ENCODE measurements at regions not wholly inside any gene's neighbourhood (a gene's known extent, or its start where the extent isn't known, plus 50 kb on each side); places are given as distances from the start of the nearest gene placed in this dataset.
"Not testable (repeated sequence)": the region's sequence is repeated elsewhere in the genome, so short reads cannot be mapped to it uniquely, and the experiment has no call there.

DNA sequence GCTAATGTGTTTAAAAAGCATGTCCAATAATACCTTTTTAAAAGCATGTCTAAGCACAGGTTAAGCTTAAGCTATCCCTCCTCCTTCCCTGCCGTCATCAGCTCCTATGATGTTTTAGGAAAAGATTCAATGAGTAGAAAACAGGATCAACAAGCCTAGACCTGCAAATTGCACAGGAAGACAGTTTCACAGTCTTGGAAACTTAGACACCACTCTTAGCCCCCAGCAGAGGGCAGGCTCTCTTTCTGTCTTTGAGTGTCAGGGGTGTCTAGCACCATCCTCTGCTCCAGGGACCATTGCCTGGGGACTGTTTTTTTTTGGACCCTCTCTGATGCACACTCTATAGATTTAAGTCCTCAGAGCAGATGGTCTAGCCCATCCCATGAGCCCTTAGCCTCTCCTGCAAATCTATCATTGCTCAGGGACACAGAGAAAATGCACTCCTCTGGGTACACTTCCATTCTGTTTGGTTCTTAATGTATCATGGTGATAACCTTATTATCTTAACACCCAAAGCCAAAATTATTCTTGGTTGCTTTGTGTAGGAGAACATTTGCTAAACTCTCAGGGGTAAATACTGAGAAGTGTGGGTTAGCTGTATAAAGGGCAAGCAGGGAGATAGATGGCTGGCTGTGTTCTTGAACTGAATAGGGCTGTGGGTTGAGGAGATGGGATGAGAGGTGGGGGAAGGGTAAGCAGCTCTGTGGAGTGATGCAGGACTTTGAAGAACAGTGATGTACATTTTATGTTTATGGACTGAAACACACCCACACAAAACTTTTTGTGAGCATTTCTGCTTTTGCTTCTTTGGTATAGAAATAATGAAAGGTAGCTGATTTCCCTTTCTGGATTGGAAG, 259.9 kb upstream of the DDHD1 start:
- DNase-seq (ENCODE audit: low read depth), result no peak
- in situ Hi-C loops (cut with HindIII; ENCODE audit: low pct_unique_long_range_greater_than_20kb, low sequenced_read_pairs), result no loop called here

DNA sequence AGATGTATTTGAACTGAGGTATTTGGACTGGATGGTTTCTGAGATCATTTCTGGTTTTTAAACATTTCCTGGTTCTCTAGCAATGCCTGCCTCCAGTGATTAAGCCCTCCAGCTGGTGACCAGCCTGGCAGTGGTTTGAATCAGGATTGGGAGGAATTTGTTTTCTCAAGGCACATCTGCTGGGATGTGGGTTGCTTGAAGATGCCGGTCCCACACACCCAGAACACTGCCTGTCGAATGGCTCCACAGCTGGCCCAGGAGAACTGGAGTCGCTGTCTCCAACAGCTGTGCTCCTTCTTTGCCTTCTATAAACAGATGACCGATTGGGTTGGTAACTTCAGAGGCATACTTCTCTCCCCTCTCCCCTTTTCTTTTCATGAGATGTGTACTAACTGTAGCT, 258.0 kb upstream of the DDHD1 start:
- in situ Hi-C loops (cut with HindIII; ENCODE audit: low pct_unique_long_range_greater_than_20kb, low sequenced_read_pairs), result no loop called here
- DNase-seq (ENCODE audit: low read depth), result no peak

DNA sequence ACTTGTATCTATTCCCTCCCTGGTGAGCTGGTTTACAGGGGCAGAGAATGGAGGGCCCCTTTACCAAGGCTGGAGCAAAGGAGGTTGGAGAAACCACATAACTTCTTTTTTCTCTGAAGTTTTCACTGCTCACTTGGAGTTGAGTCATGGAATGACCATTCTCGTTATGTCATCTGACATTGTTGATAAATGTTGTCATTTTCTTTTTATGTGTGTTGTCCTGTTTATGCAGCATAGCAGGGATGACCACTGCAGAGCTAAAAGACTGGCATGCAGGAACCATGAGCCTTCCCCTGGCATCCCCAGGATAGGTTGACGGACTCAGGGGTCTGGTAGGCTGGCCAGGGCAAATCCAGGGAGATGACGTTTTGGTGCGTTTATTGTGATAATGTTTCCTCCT, 256.8 kb upstream of the DDHD1 start:
- in situ Hi-C loops (cut with HindIII; ENCODE audit: low pct_unique_long_range_greater_than_20kb, low sequenced_read_pairs), result no loop called here
- DNase-seq (ENCODE audit: low read depth), result no peak

DNA sequence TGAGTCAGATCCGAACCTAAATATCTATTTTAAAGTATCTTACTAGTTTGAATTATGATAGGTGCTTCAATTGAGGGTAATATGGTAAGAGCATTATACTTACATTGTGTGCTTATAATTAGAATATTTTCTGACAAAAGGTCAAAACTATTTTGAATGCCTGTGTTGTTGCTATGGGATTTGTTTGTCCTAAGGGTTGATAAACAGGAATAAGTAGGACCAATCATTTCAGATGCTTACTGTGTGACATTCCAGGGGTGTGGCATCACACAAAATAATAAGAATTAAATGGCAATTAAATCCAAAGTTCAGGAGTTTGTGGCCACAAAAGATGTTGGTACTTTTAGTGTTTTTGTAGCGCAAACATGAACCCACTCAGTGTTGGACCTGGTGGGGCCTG, 256.2 kb upstream of the DDHD1 start:
- in situ Hi-C loops (cut with HindIII; ENCODE audit: low pct_unique_long_range_greater_than_20kb, low sequenced_read_pairs), result no loop called here
- DNase-seq (ENCODE audit: low read depth), result no peak

DNA sequence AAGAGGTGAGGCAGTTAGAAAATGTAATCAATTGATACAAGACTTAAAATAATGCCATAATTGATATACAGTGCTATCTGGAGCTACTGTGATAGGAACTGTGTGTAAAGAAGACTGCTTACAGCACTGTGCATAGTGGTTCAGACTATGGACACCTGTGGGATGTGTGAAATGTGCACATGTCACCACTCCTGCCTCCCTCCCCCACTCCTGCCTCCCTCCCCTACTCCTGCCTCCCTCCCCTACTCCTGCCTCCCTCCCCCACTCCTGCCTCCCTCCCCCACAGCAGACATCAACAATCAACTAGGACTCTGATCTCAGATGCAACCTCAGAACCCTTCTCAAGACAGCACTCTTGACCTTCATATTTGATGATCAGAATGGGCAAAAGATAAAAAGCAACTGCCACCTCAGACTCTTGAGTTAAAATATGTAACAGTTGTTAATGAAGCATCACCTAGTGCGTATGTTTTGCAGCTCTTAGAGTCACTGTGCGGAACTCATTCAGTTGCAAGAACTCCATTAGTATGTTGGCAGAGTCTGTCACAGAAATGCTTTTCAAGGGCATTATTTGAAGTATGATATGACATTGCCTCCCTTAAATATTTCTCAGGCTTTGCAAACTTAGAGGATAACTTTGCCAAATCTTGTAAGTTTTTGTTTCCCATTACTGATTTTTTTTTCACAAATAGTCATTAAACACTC, 255.2 kb upstream of the DDHD1 start:
- in situ Hi-C loops (cut with HindIII; ENCODE audit: low pct_unique_long_range_greater_than_20kb, low sequenced_read_pairs), result no loop called here
- no peak for DNase-seq (ENCODE audit: low read depth)

DNA sequence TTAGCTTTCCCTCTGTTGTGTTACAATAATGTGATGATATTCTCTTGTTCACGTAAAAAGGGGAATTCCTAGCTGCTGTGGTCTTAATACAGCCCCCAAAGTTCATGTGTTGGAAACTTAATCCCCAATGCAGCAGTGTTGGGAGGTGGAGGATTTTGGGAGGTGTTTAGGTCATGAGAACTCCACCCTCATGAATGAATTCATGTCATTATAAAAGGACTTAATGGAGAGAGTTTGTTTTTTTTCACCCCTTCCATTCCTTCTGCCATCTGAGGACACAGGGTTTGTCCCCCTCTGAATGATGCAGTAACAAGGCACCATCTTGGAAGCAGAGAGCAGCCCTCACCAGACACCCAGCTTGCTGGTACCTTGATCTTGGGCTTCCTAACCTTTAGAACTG, 253.4 kb upstream of the DDHD1 start:
- no peak for DNase-seq (ENCODE audit: low read depth)
- in situ Hi-C loops (cut with HindIII; ENCODE audit: low pct_unique_long_range_greater_than_20kb, low sequenced_read_pairs), result no loop called here

DNA sequence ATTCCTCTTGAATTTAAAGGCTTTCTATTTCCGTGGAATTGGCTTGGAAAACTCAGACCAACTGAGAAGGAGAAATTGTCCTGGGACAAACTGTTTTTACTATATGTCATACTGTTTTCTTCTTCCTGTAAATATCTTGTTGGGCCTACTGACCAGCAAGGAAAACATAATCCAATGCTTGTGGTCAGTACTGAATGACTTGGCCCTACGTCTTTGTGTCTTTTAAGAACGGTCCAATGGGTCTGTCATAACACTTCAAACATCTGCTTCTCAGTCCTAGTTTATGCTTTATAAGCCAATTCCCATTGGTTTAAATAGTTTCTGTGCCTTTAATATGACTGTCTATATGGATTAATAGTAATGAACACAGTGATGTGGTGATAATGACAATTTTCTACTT, 248.5 kb upstream of the DDHD1 start:
- in situ Hi-C loops (cut with HindIII; ENCODE audit: low pct_unique_long_range_greater_than_20kb, low sequenced_read_pairs), result no loop called here
- DNase-seq (ENCODE audit: low read depth), result no peak

DNA sequence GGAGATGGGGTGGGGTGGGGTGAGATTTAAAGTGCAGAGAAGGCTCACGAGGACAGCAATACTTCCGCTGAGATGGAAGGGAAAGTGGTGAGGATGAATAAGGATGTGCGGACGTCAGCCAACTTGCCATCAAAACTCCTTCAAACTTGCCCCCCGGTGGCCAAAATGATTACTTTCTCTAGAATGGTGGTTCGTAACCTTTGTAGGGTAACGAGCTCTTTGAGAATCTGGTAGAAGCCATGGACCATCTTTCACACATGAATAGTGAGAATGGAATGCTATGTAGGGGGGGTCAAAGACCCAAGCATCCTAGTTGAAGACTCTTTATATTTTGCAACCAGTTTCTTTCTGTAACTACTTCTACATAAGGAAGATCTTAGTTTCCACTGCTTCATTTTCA, 245.9 kb upstream of the DDHD1 start:
- no peak for DNase-seq (ENCODE audit: low read depth)
- in situ Hi-C loops (cut with HindIII; ENCODE audit: low pct_unique_long_range_greater_than_20kb, low sequenced_read_pairs), result no loop called here

DNA sequence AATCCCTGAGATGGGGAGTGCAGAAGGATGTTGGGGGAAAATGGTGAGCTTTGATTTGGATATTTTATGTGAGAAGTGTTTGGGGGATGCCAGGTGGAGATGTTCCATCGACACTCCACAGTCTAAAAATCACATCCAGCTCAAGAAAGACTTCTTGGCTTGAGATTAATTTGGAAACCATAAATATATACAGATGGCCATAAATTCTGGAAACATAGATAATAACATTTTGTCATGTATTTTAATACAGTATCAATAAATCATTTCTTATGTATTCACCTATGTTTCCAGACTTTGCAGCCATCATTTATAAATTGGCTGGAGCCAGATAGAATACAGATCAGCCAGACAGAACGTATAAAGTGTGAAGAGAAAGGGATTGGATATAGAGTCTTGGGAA, 245.5 kb upstream of the DDHD1 start:
- DNase-seq (ENCODE audit: low read depth), result no peak
- in situ Hi-C loops (cut with HindIII; ENCODE audit: low pct_unique_long_range_greater_than_20kb, low sequenced_read_pairs), result no loop called here

DNA sequence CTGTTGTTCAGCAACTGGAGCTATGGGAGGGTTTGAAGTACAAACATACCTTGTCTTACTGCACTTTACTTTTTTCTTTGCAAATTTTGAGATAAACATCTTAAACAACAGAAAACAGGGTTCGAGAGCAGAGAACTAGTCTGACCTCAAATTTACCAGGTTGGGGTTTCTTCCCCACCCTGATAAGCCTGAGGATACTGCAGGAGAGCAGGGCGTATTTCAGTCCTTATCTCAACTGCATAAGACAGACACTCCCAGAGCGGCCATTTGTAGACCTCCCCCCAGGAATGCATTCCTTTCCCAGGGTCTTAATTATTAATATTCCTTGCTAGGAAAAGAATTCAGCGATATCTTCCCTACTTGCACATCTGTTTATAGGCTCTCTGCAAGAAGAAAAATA, 242.1 kb upstream of the DDHD1 start:
- in situ Hi-C loops (cut with HindIII; ENCODE audit: low pct_unique_long_range_greater_than_20kb, low sequenced_read_pairs); DNase-seq (ENCODE audit: low read depth): not testable (repeated sequence)

DNA sequence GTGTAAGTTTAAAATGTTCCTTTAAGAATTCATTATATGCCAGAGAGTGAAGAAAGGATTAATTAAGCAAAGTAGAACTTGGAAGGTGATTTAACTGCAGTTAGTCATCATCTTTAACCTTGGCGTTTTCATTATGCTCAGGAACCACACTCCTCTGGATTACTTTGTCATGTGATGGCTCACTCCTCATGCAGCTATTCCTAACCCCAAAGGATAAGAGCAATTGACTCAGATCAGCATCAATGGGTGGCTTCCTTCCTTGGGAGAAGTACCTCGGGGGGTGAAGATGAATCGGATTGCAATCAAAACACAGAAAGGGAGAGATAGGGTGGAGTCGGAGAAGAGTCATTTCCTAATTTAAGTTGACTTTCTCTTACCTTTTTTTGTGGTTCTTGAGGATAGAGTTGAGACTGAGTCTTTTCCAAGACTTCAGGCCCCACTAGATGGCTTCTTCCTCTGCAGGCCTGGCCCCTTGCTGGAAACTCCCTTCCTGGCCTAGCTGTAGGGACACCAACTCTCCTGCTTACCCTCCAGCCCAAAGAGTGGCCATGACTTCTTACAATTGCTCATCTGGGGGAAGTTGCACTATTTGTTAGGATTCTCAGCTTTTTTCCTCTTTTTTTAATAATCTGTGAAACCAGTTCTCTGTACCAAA, 238.6 kb upstream of the DDHD1 start:
- in situ Hi-C loops (cut with HindIII; ENCODE audit: low pct_unique_long_range_greater_than_20kb, low sequenced_read_pairs), result no loop called here
- no peak for DNase-seq (ENCODE audit: low read depth)

DNA sequence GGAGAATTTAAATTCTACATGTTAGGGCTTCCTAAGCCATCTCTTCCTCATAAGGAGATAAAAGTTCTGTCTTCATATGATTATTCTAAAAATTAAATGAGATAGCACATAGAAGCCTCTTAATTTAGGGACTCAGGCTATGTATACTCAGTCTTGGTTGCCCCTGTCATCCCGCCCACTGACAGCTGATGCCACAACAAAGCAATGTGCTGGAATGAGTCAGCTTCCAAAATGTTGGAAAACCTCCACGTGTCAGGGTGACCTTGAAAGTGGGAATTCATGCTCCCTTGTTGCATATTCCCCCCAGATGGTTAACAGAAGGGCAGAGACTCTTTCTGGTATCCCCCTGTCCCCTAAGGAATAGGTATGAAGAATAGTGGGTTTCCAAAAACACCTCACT, 238.0 kb upstream of the DDHD1 start:
- DNase-seq (ENCODE audit: low read depth), result no peak
- in situ Hi-C loops (cut with HindIII; ENCODE audit: low pct_unique_long_range_greater_than_20kb, low sequenced_read_pairs), result no loop called here

DNA sequence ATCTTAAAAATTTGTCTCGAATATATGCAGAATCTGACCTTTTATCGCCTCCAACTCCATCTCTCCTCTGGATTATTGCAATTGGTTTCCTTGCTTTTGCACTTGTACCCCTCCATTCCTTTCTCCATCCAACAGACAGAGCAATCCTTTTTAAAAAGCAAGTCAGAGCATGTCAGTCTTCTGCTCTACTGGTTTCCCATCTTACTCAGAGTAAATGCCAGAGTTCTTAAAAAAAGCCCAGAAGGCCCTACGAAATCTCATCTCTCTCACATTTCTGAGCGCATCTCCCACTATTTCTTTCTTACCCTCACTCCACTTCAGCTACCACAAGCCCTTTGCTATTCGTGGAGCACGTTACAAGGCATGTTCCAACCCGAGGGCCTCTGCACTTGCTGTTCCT, 236.9 kb upstream of the DDHD1 start:
- DNase-seq (ENCODE audit: low read depth), result no peak
- in situ Hi-C loops (cut with HindIII; ENCODE audit: low pct_unique_long_range_greater_than_20kb, low sequenced_read_pairs), result no loop called here

DNA sequence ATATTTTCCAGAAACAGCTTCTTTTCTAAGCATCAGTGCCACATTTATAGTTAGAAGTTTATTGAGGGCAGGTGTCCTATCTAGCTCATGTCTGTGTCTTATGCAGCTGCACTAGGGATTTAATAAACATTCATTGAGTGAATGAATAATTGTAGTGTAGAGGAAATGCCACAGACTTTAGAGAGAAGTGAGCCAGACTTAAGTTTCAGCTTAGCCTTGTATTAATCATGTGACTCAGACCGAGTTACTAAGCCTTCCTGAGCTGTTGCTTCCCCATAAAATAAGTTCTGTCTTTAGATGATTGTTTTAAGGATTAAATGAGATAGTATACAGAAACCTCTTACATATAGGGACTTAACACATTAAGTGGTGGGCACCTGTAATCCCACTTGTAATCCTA, 236.1 kb upstream of the DDHD1 start:
- no peak for DNase-seq (ENCODE audit: low read depth)
- in situ Hi-C loops (cut with HindIII; ENCODE audit: low pct_unique_long_range_greater_than_20kb, low sequenced_read_pairs), result no loop called here

DNA sequence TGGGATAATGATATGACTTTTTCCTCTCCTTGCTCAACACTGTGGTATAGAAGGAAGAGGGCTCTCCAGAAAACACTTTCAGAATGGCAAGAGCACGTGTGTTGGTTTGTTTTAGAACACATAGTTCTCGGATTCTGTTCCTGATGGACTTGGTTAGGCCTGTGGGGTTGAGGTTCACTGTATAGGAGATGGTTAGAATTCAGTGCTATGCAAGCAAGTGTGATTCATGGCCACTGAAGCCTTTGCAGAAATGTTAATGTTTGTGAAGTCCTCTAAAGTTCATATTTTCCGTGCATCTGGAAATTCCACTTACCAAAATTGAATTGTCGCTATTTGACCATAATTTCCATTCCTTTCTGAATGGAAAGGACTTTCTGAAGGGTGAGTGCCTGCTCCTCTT, 233.2 kb upstream of the DDHD1 start:
- in situ Hi-C loops (cut with HindIII; ENCODE audit: low pct_unique_long_range_greater_than_20kb, low sequenced_read_pairs), result no loop called here

DNA sequence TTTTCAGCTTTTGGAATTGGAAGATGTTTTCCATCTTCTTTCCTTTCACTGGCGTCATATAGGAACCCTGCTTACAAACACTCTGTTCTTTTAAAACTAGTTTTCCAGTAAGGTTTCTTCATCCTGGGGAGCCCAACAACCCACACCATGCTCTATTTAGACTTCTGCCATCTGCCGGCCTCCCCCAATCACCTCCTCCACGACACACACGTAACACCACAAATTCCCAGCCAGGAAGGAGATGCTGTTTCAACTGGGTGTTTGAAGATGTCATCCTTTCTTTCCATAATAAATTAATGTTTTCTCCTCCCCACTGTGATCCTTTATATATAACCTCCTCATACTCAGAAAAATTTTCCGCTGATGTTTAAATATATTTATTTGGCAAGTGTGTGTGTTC, 231.4 kb upstream of the DDHD1 start:
- DNase-seq (ENCODE audit: low read depth), result no peak
- in situ Hi-C loops (cut with HindIII; ENCODE audit: low pct_unique_long_range_greater_than_20kb, low sequenced_read_pairs), result no loop called here

More for the DNA sequence above, 233.2 kb upstream of the DDHD1 start:
- no peak for DNase-seq (ENCODE audit: low read depth)

DNA sequence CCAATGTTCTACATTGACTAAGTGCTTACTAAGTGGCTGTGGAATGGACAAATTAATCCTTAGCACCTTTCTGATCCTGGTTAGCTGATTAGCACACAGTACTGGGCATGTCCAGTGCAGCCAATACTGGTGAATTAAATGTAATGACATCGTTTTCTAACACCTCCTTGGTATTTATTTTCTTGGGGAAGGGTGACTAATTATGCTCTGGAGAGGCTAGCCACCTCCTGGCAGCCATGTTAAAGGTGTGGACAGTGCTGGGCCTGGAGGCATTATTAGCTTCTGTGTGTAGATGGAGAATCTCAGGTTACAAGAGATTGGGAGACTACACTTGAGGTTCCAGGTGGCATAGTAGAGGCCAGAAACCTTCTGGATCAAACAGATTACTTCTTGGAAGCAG, 230.9 kb upstream of the DDHD1 start:
- DNase-seq (ENCODE audit: low read depth), result no peak
- in situ Hi-C loops (cut with HindIII; ENCODE audit: low pct_unique_long_range_greater_than_20kb, low sequenced_read_pairs), result no loop called here

DNA sequence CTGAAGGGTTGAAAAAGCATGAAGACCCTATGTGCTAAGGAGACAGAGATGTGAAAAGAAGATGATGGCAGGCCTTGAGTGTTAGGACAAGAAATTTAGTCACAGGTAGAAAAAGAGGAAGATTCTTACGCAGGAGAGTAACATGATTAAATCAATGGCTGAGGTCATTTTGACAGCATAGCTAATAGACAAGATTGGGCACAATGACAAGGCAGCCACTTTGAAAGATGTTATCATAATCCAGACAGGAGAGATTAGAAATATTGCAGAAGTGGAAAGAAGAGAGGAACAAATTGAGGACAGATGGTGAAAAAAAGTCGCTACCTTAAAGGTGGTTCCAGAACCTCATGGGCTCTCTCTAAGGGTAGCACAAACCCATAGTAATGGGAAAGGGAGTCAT, 228.8 kb upstream of the DDHD1 start:
- DNase-seq (ENCODE audit: low read depth), result no peak
- in situ Hi-C loops (cut with HindIII; ENCODE audit: low pct_unique_long_range_greater_than_20kb, low sequenced_read_pairs), result no loop called here

DNA sequence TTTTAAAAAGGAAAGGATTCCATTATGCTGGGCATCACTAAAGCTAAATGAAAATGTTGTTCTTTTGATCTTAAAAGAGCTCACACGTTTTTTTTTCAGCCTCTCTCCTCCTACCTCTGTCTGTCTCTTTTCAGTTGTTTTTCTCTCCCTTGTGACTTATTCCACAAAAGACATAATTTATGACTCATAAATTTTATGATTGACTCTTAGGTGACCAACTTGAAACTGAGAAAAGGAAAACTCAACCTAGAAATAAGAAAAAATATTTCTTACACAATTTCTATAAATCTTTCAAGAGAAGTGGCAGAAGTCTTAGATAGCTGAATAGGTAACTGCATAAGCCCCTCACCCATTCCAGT, 227.7 kb upstream of the DDHD1 start:
- in situ Hi-C loops (cut with HindIII; ENCODE audit: low pct_unique_long_range_greater_than_20kb, low sequenced_read_pairs), result no loop called here
- no peak for DNase-seq (ENCODE audit: low read depth)
